HT-29 (cell line): ENCODE measurements at regions not wholly inside any gene's neighbourhood (a gene's known extent, or its start where the extent isn't known, plus 50 kb on each side); places are given as distances from the start of the nearest gene placed in this dataset.
"Not testable (repeated sequence)": the region's sequence is repeated elsewhere in the genome, so short reads cannot be mapped to it uniquely, and the experiment has no call there.

Source experiments
- DNase-seq: peaks from one replicate; pipeline ENCODE4 v3.0.0-alpha.2; 2015; ENCODE audit warnings: low spot score

- DNase-seq, result no peak
These were observed 286.0 kb upstream of the B3GALT2 start for GRCh38 chr1:193472430-193472829.

- DNase-seq, result no peak
These were observed 285.6 kb upstream of the B3GALT2 start for GRCh38 chr1:193471981-193472380.

- DNase-seq, result peak; percentile 2
These were observed 277.0 kb upstream of the B3GALT2 start for GRCh38 chr1:193463326-193463932.

GRCh38 chr1:193462629-193463320 is 276.4 kb upstream of the B3GALT2 start:
- DNase-seq, result peak; percentile 22

- DNase-seq, result no peak
These were observed 272.2 kb upstream of the B3GALT2 start for GRCh38 chr1:193458628-193459027.

- no peak for DNase-seq
These were observed 271.3 kb upstream of the B3GALT2 start for GRCh38 chr1:193457676-193458075.

- no peak for DNase-seq
These were observed 270.4 kb upstream of the B3GALT2 start for GRCh38 chr1:193456811-193457280.

GRCh38 chr1:193451606-193452005 is 265.2 kb upstream of the B3GALT2 start:
- no peak for DNase-seq

GRCh38 chr1:193451001-193451400 is 264.6 kb upstream of the B3GALT2 start:
- DNase-seq, result no peak

- no peak for DNase-seq
These were observed 262.5 kb upstream of the B3GALT2 start for GRCh38 chr1:193448682-193449461.

GRCh38 chr1:193443886-193444285 is 257.5 kb upstream of the B3GALT2 start:
- DNase-seq, result no peak

GRCh38 chr1:193438771-193439170 is 252.4 kb upstream of the B3GALT2 start:
- no peak for DNase-seq

GRCh38 chr1:193438312-193438711 is 251.9 kb upstream of the B3GALT2 start:
- DNase-seq, result no peak

- no peak for DNase-seq
These were observed 251.4 kb upstream of the B3GALT2 start for GRCh38 chr1:193437785-193438184.

- not testable (repeated sequence) for DNase-seq
These were observed 250.9 kb upstream of the B3GALT2 start for GRCh38 chr1:193437333-193437732.

GRCh38 chr1:193435781-193436180 is 249.4 kb upstream of the B3GALT2 start:
- DNase-seq, result no peak

- DNase-seq, result no peak
These were observed 247.9 kb upstream of the B3GALT2 start for GRCh38 chr1:193434319-193434718.

GRCh38 chr1:193433599-193433998 is 247.2 kb upstream of the B3GALT2 start:
- DNase-seq, result no peak

- DNase-seq, result no peak
These were observed 246.7 kb upstream of the B3GALT2 start for GRCh38 chr1:193432979-193433587.

GRCh38 chr1:193431265-193431977 is 245.0 kb upstream of the B3GALT2 start:
- peak; percentile 69 for DNase-seq

- DNase-seq, result no peak
These were observed 241.1 kb upstream of the B3GALT2 start for GRCh38 chr1:193427524-193427923.
